ENCODE measurements at regions not wholly inside any gene's neighbourhood (a gene's known extent, or its start where the extent isn't known, plus 50 kb on each side); places are given as distances from the start of the nearest gene placed in this dataset.

- DNase-seq (ENCODE audit: extremely low read depth, low read depth) = no peak
- peak; percentile 80 for TF ChIP-seq CTCF (IDR thresholded peaks at IDR 0.05; ENCODE audit: low read depth, low read length)
Observed at GRCh38 chr16:77584205-77584859, 138.0 kb upstream of the NUDT7 start.

GRCh38 chr16:77585379-77586251 lies 136.7 kb upstream of the NUDT7 start:
- no peak for TF ChIP-seq CTCF (IDR thresholded peaks at IDR 0.05; ENCODE audit: low read depth, low read length)
- no peak for DNase-seq (ENCODE audit: extremely low read depth, low read depth)

- no peak for TF ChIP-seq CTCF (IDR thresholded peaks at IDR 0.05; ENCODE audit: low read depth, low read length)
- no peak for DNase-seq (ENCODE audit: extremely low read depth, low read depth)
Observed at GRCh38 chr16:77588389-77588788, 133.9 kb upstream of the NUDT7 start.

- TF ChIP-seq CTCF (IDR thresholded peaks at IDR 0.05; ENCODE audit: low read depth, low read length) = no peak
- DNase-seq (ENCODE audit: extremely low read depth, low read depth) = no peak
Observed at GRCh38 chr16:77589071-77589765, 133.1 kb upstream of the NUDT7 start.

- no peak for DNase-seq (ENCODE audit: extremely low read depth, low read depth)
Observed at GRCh38 chr16:77590707-77591106, 131.6 kb upstream of the NUDT7 start.

GRCh38 chr16:77591347-77591746 lies 131.0 kb upstream of the NUDT7 start:
- TF ChIP-seq CTCF (IDR thresholded peaks at IDR 0.05; ENCODE audit: low read depth, low read length) = no peak
- DNase-seq (ENCODE audit: extremely low read depth, low read depth) = no peak

More at GRCh38 chr16:77590707-77591106, 131.6 kb upstream of the NUDT7 start:
- no peak for TF ChIP-seq CTCF (IDR thresholded peaks at IDR 0.05; ENCODE audit: low read depth, low read length)

- DNase-seq (ENCODE audit: extremely low read depth, low read depth) = no peak
- no peak for TF ChIP-seq CTCF (IDR thresholded peaks at IDR 0.05; ENCODE audit: low read depth, low read length)
Observed at GRCh38 chr16:77592021-77592420, 130.3 kb upstream of the NUDT7 start.

Measured in AG09319 (cell line).